SU-DHL-6 (cell line): ENCODE measurements at regions not wholly inside any gene's neighbourhood (a gene's known extent, or its start where the extent isn't known, plus 50 kb on each side); places are given as distances from the start of the nearest gene placed in this dataset.

Experiments used
- EZH2phosphoT487 ChIP-seq: fragments of 200-600 bp; sonication (generic), shearing (Covaris generic); conservative IDR thresholded peaks from 2 replicates; pipeline ENCODE4 v1.6.1; 2018; ENCODE audit warnings: mild to moderate bottlenecking, antibody characterized with exemption, low read length, moderate library complexity, mixed read lengths
- TF ChIP-seq, protein P1 (sequence below): fragments of 200-600 bp; sonication (generic); IDR thresholded peaks from one replicate; pipeline ENCODE4 v1.5.1; 2017; ENCODE audit warnings: antibody characterized with exemption, mild to moderate bottlenecking, low read length, moderate library complexity; ENCODE audit not compliant: insufficient read depth, poor library complexity, severe bottlenecking

- TF ChIP-seq, protein P1, sequence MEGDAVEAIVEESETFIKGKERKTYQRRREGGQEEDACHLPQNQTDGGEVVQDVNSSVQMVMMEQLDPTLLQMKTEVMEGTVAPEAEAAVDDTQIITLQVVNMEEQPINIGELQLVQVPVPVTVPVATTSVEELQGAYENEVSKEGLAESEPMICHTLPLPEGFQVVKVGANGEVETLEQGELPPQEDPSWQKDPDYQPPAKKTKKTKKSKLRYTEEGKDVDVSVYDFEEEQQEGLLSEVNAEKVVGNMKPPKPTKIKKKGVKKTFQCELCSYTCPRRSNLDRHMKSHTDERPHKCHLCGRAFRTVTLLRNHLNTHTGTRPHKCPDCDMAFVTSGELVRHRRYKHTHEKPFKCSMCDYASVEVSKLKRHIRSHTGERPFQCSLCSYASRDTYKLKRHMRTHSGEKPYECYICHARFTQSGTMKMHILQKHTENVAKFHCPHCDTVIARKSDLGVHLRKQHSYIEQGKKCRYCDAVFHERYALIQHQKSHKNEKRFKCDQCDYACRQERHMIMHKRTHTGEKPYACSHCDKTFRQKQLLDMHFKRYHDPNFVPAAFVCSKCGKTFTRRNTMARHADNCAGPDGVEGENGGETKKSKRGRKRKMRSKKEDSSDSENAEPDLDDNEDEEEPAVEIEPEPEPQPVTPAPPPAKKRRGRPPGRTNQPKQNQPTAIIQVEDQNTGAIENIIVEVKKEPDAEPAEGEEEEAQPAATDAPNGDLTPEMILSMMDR = no peak
- no peak for TF ChIP-seq EZH2phosphoT487
Measured at GRCh38 chr12:66956300-66956699, 277.4 kb upstream of the GRIP1 start.
